OCI-LY1 (cell line): ENCODE measurements at regions not wholly inside any gene's neighbourhood (a gene's known extent, or its start where the extent isn't known, plus 50 kb on each side); places are given as distances from the start of the nearest gene placed in this dataset.

Source experiments
- H2AFZ ChIP-seq: fragments of 200-600 bp; sonication (generic), shearing (Covaris generic); 2 replicates; pipeline ENCODE4 v1.6.0; 2014; ENCODE audit warnings: antibody characterized with exemption, mild to moderate bottlenecking, low read length
- H3F3A ChIP-seq: fragments of 200-600 bp; sonication (generic), shearing (Covaris generic); 2 replicates; pipeline ENCODE4 v1.6.0; 2014; ENCODE audit warnings: mild to moderate bottlenecking, antibody characterized with exemption, low read length, moderate library complexity; ENCODE audit not compliant: insufficient read depth
- H3K27ac ChIP-seq: fragments of 200-600 bp; sonication (generic); 2 replicates; pipeline ENCODE4 v1.5.1; 2014; ENCODE audit warnings: low read length, mixed run types, mild to moderate bottlenecking, low read depth; ENCODE audit not compliant: poor library complexity, severe bottlenecking
- H3K27me3 ChIP-seq: fragments of 200-600 bp; sonication (generic); 2 replicates; pipeline ENCODE4 v1.6.0; 2014; ENCODE audit warnings: antibody characterized with exemption, mild to moderate bottlenecking, low read length, moderate library complexity; ENCODE audit not compliant: insufficient read depth
- H3K36me3 ChIP-seq: fragments of 200-600 bp; sonication (generic); 2 replicates; pipeline ENCODE4 v1.6.1; 2014; ENCODE audit warnings: mild to moderate bottlenecking, antibody characterized with exemption, low read length, moderate library complexity, mixed read lengths; ENCODE audit not compliant: insufficient read depth
- H3K4me1 ChIP-seq: fragments of 200-600 bp; sonication (generic); 2 replicates; pipeline ENCODE4 v1.5.1; 2014; ENCODE audit warnings: mild to moderate bottlenecking, low read length, moderate library complexity; ENCODE audit not compliant: insufficient read depth, severe bottlenecking
- H3K4me2 ChIP-seq: fragments of 200-600 bp; sonication (generic), shearing (Covaris generic); 2 replicates; pipeline ENCODE4 v1.6.1; 2014; ENCODE audit warnings: low read length
- H3K4me3 ChIP-seq: fragments of 200-600 bp; sonication (generic); 2 replicates; pipeline ENCODE4 v1.5.1; 2014; ENCODE audit warnings: low read length, low read depth, mild to moderate bottlenecking, mixed read lengths; ENCODE audit not compliant: poor library complexity, severe bottlenecking
- H3K79me2 ChIP-seq: fragments of 200-600 bp; shearing (Covaris generic); 2 replicates; pipeline ENCODE4 v1.6.1; 2016; ENCODE audit warnings: mixed run types, low read length, mixed read lengths; ENCODE audit not compliant: insufficient read depth
- H3K9ac ChIP-seq: fragments of 200-600 bp; sonication (generic), shearing (Covaris generic); 2 replicates; pipeline ENCODE4 v1.6.1; 2014; ENCODE audit warnings: mild to moderate bottlenecking, low read length, mixed read lengths
- H3K9me2 ChIP-seq: fragments of 200-600 bp; sonication (generic), shearing (Covaris generic); 2 replicates; pipeline ENCODE4 v1.6.1; 2014; ENCODE audit warnings: low read depth, mild to moderate bottlenecking, low read length, mixed read lengths
- H3K9me3 ChIP-seq: fragments of 200-600 bp; shearing (Covaris generic); 2 replicates; pipeline ENCODE4 v1.6.1; 2014; ENCODE audit warnings: low read length, mixed read lengths
- H4K20me1 ChIP-seq: fragments of 200-600 bp; sonication (generic), shearing (Covaris generic); 2 replicates; pipeline ENCODE4 v1.6.0; 2016; ENCODE audit warnings: mild to moderate bottlenecking, low read length; ENCODE audit not compliant: insufficient read depth
- CTCF ChIP-seq: fragments of 200-600 bp; sonication (generic), shearing (Covaris generic); IDR thresholded peaks from 2 replicates; pipeline ENCODE4 v1.5.1; 2017; ENCODE audit warnings: mild to moderate bottlenecking, antibody characterized with exemption, low read length, moderate library complexity, mixed read lengths
- EZH2 ChIP-seq: fragments of 200-600 bp; sonication (generic), shearing (Covaris generic); IDR thresholded peaks from 2 replicates; pipeline ENCODE4 v1.8.0; 2017; ENCODE audit warnings: borderline replicate concordance, mixed run types, mild to moderate bottlenecking, antibody characterized with exemption, low read length, moderate library complexity, mixed read lengths

DNA sequence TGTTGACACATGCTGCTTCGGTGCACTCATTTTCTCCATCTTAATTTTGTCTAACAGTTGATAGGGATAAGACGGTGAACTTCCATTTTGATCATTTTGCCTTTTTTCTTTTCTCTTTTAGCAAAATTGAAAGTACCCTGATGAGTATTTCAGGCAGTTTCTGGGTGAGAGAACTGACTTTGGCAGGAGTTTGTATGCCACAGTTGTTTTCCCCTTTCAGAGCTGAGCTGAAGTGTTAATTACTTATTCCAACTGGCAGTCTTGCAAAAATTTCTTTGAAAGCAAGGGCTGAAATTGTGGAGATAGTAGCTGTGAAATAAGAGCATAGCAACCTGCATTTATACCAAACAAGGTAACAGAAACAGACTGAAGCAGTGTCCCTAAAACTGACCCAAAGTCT, 180.2 kb downstream of the SLITRK5 start:
- Histone ChIP-seq H3K36me3 (no peaks in the 10 kb centered on the region), H3K27ac (no peak overlapping the region), H4K20me1 (no peaks in the 10 kb centered on the region), H3K9ac (no peak overlapping the region), H3K79me2 (no peaks in the 10 kb centered on the region), H3K4me2 (no peak overlapping the region), H3K9me3 (no peaks in the 10 kb centered on the region), H3K4me1 (no peaks in the 10 kb centered on the region), H3F3A (no peaks in the 10 kb centered on the region), H2AFZ (no peak overlapping the region), H3K27me3 (no peaks in the 10 kb centered on the region), H3K4me3 (no peak overlapping the region), H3K9me2 (no peaks in the 10 kb centered on the region; the same call in 1 of the 2 replicates)
- TF ChIP-seq EZH2: no peak
- TF ChIP-seq CTCF: no peak

DNA sequence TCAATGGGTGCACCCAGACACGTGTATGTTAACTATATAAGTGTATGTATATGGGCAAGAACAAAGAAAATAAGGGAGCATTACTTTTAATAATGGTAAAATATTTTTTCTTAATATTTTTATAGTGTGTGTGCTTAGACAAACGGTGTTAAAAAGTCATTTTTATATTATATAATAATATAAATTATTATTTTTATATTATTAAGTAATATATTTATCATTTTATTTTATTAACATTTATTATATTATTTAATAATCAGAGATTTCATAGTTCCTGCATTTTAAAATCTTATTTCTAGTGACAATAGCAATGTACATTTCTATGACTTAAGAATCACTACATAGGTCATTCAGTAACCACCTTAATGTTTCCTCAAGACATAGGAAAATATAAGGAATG, 184.4 kb downstream of the SLITRK5 start:
- Histone ChIP-seq H3K27ac (no peak overlapping the region), H3K9ac (no peak overlapping the region), H2AFZ (no peak overlapping the region), H3K9me3 (no peaks in the 10 kb centered on the region), H4K20me1 (no peaks in the 10 kb centered on the region), H3K4me3 (no peak overlapping the region), H3K4me2 (no peak overlapping the region), H3K4me1 (no peaks in the 10 kb centered on the region), H3K79me2 (no peaks in the 10 kb centered on the region), H3K27me3 (no peaks in the 10 kb centered on the region), H3F3A (no peaks in the 10 kb centered on the region), H3K9me2 (no peaks in the 10 kb centered on the region), H3K36me3 (no peaks in the 10 kb centered on the region)
- TF ChIP-seq CTCF (no peak), EZH2 (no peak)

DNA sequence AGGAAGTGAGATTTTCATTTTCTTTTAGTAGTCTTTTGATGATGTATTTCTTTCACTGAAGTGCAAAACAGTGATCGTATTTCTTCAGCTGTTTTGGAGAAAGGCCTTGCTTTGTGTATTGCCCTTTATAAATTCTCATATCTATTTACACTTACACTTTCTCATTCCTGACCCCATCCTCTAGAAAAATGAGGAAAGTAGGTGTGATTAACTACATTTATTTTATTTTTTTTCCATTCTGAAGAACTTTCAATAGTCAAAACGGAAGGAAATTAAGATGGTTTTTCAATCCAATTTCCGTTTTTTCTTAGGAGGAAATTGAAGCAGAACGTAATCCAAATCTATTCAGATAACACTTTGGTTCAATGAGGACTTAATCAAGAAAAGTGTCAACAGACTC, 188.1 kb downstream of the SLITRK5 start:
- no peak overlapping the region for H3K9ac ChIP-seq

More for the DNA sequence above, 188.1 kb downstream of the SLITRK5 start:
- no peaks in the 10 kb centered on the region for H3K9me2 ChIP-seq
- H3K79me2 ChIP-seq: no peaks in the 10 kb centered on the region
- no peaks in the 10 kb centered on the region for H3K4me1 ChIP-seq
- no peaks in the 10 kb centered on the region for H4K20me1 ChIP-seq
- H3K4me2 ChIP-seq: no peak overlapping the region
- no peaks in the 10 kb centered on the region for H3F3A ChIP-seq
- H3K4me3 ChIP-seq: no peak overlapping the region
- H3K27me3 ChIP-seq: no peaks in the 10 kb centered on the region
- H3K36me3 ChIP-seq: no peaks in the 10 kb centered on the region
- H3K27ac ChIP-seq: no peak overlapping the region
- no peak for TF ChIP-seq CTCF
- TF ChIP-seq EZH2: no peak
- no peak overlapping the region for H2AFZ ChIP-seq
- H3K9me3 ChIP-seq: no peaks in the 10 kb centered on the region
